ENCODE measurements at regions not wholly inside any gene's neighbourhood (a gene's known extent, or its start where the extent isn't known, plus 50 kb on each side); places are given as distances from the start of the nearest gene placed in this dataset.

DNA sequence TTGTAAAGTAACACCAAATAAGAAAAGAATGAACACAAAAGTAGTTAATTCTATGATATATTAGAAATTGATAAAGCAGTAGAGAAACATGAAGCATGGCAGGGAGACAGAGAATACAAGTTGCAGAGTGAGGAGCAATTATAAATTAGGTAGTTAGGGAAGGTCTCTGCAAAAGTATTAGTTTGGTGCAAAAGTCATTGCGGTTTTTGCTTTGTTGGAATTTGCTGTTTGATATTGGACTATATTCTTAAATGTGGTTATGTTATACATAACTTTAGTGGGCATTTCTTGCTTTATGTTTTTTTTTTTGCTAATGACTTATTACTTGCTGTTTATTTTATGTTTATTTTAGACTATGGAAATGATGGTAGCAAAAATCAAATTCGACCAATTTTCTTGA is 402.2 kb downstream of the SFMBT2 start:
- TF ChIP-seq ZNF383 (CRISPR knock-in tag; IDR thresholded peaks at IDR 0.05; ENCODE audit: borderline replicate concordance) (no peak), POLR2A (IDR thresholded peaks at IDR 0.05; ENCODE audit: insufficient read depth in 1 of 2, low read depth in 2 of 2, low read length in 2 of 2) (no peak), SNRNP70 (IDR thresholded peaks at IDR 0.05; ENCODE audit: low read depth, low read length) (no peak), FOXK1 (CRISPR knock-in tag; IDR thresholded peaks at IDR 0.05; ENCODE audit: borderline replicate concordance, low read depth) (no peak), TP53 (CRISPR knock-in tag; conservative IDR thresholded peaks at IDR 0.05) (no peak), EP300 (IDR thresholded peaks at IDR 0.05; ENCODE audit: low read depth in 2 of 2, low read length in 2 of 2) (no peak), EP300 (CRISPR knock-in tag; IDR thresholded peaks at IDR 0.05; ENCODE audit: borderline replicate concordance) (no peak), GABPA (IDR thresholded peaks at IDR 0.05; ENCODE audit: low read depth, low read length) (no peak), GABPA (CRISPR knock-in tag; IDR thresholded peaks at IDR 0.05; ENCODE audit: low read depth) (no peak), XRCC5 (optimal IDR thresholded peaks at IDR 0.05; ENCODE audit: low read length) (no peak)
